Keratinocyte (primary cell): ENCODE measurements at regions not wholly inside any gene's neighbourhood (a gene's known extent, or its start where the extent isn't known, plus 50 kb on each side); places are given as distances from the start of the nearest gene placed in this dataset.

ENCODE experiments used
- DNase-seq: peaks from one replicate; pipeline ENCODE4 v3.0.0-alpha.2; 2011; ENCODE audit warnings: low read depth, missing footprints, low spot score
- FAIRE-seq: peaks from 2 replicates; lab custom pipeline; 2011; peaks lifted over from hg19 to GRCh38; lab: Jason Lieb, UNC
- H2AFZ ChIP-seq: 2 replicates; pipeline ENCODE4 v1.6.0; 2012; ENCODE audit warnings: low read length, control low read depth, inconsistent platforms; ENCODE audit not compliant: control insufficient read depth
- H3K27ac ChIP-seq: 2 replicates; pipeline ENCODE4 v1.5.1; 2011; ENCODE audit warnings: low read length; ENCODE audit not compliant: control insufficient read depth, insufficient read depth
- H3K27me3 ChIP-seq: 3 replicates; pipeline ENCODE4 v1.6.0; 2011; ENCODE audit warnings: low read length; ENCODE audit not compliant: control insufficient read depth, insufficient read depth; ENCODE audit errors: extremely low read depth
- H3K36me3 ChIP-seq, 2 experiments: 2 replicates in 1 of 2; 3 replicates in 1 of 2; pipeline ENCODE4 v1.5.1; 2011; ENCODE audit warnings: low read length in 2 of 2, mild to moderate bottlenecking in 1 of 2; ENCODE audit not compliant: control insufficient read depth in 2 of 2, insufficient read depth in 2 of 2; ENCODE audit errors: extremely low read depth in 1 of 2
- H3K4me1 ChIP-seq: 3 replicates; pipeline ENCODE4 v1.5.1; 2011; ENCODE audit warnings: low read length; ENCODE audit not compliant: control insufficient read depth, insufficient read depth; ENCODE audit errors: extremely low read depth
- H3K4me2 ChIP-seq: 3 replicates; pipeline ENCODE4 v1.6.0; 2011; ENCODE audit warnings: low read depth, low read length; ENCODE audit not compliant: control insufficient read depth, insufficient read depth; ENCODE audit errors: extremely low read depth
- H3K4me3 ChIP-seq, 3 experiments: fragments of 200-600 bp in 1 of 3; sonication (generic) in 1 of 3; 2 replicates in 2 of 3; 3 replicates in 1 of 3; pipeline ENCODE4 v1.5.1; 2011 to 2016; ENCODE audit warnings: low read length in 3 of 3, mild to moderate bottlenecking in 3 of 3, control low read depth in 2 of 3, inconsistent platforms in 1 of 3, low read depth in 1 of 3, mixed read lengths in 1 of 3, mixed run types in 1 of 3, moderate library complexity in 1 of 3; ENCODE audit not compliant: control insufficient read depth in 2 of 3, insufficient read depth in 2 of 3; ENCODE audit errors: extremely low read depth in 1 of 3
- H3K79me2 ChIP-seq: 2 replicates; pipeline ENCODE4 v1.6.0; 2012; ENCODE audit warnings: low read length; ENCODE audit not compliant: control insufficient read depth, insufficient read depth
- H3K9ac ChIP-seq: 3 replicates; pipeline ENCODE4 v1.6.0; 2011; ENCODE audit warnings: low read length; ENCODE audit not compliant: control insufficient read depth, insufficient read depth; ENCODE audit errors: extremely low read depth
- H3K9me1 ChIP-seq: 3 replicates; pipeline ENCODE4 v1.6.0; 2011; ENCODE audit warnings: low read length; ENCODE audit not compliant: control insufficient read depth, insufficient read depth; ENCODE audit errors: extremely low read depth
- H3K9me3 ChIP-seq: 2 replicates; pipeline ENCODE4 v1.5.1; 2012; ENCODE audit warnings: low read depth, low read length; ENCODE audit not compliant: control insufficient read depth
- H4K20me1 ChIP-seq: 3 replicates; pipeline ENCODE4 v1.6.0; 2011; ENCODE audit warnings: low read length; ENCODE audit not compliant: control insufficient read depth, insufficient read depth; ENCODE audit errors: extremely low read depth
- EZH2 ChIP-seq: IDR thresholded peaks from one replicate; pipeline ENCODE4 v1.6.1; 2012; ENCODE audit warnings: inconsistent platforms, mild to moderate bottlenecking, low read length, moderate library complexity
- dilution Hi-C: fragments of 300-500 bp; cut with MboI; formaldehyde crosslinking; loops from one replicate; pipeline ENCODE4 v1.7.0; 2020; ENCODE audit warnings: low sequenced_read_pairs; ENCODE audit not compliant: extremely low pct_ligation_motif_present
- TF ChIP-seq, protein P1 (sequence below), 3 experiments: IDR thresholded peaks in 1 of 3; conservative IDR thresholded peaks in 1 of 3; optimal IDR thresholded peaks in 1 of 3; 2 replicates in 2 of 3; 3 replicates in 1 of 3; pipeline versions ENCODE3 to v1.5.1; 2011; ENCODE audit warnings: low read length in 3 of 3, mild to moderate bottlenecking in 3 of 3, moderate library complexity in 2 of 3, control low read depth in 1 of 3, inconsistent platforms in 1 of 3; ENCODE audit not compliant: insufficient read depth in 2 of 3; ENCODE audit errors: extremely low read depth in 1 of 3

GRCh38 chr5:107805166-107805565 lies 134.4 kb upstream of the EFNA5 start:
- Histone ChIP-seq H3K4me3 (no peak overlapping the region), H3K4me1 (no peaks in the 10 kb centered on the region), H3K27ac (no peak overlapping the region), H3K4me2 (no peak overlapping the region), H4K20me1 (no peaks in the 10 kb centered on the region), H3K79me2 (no peaks in the 10 kb centered on the region), H3K27me3 (no peaks in the 10 kb centered on the region), H3K36me3 (no peaks in the 10 kb centered on the region), H3K9me3 (no peaks in the 10 kb centered on the region), H2AFZ (no peak overlapping the region), H3K9me1 (no peaks in the 10 kb centered on the region), H3K9ac (no peak overlapping the region)
- no peak for TF ChIP-seq EZH2
- TF ChIP-seq, protein P1, sequence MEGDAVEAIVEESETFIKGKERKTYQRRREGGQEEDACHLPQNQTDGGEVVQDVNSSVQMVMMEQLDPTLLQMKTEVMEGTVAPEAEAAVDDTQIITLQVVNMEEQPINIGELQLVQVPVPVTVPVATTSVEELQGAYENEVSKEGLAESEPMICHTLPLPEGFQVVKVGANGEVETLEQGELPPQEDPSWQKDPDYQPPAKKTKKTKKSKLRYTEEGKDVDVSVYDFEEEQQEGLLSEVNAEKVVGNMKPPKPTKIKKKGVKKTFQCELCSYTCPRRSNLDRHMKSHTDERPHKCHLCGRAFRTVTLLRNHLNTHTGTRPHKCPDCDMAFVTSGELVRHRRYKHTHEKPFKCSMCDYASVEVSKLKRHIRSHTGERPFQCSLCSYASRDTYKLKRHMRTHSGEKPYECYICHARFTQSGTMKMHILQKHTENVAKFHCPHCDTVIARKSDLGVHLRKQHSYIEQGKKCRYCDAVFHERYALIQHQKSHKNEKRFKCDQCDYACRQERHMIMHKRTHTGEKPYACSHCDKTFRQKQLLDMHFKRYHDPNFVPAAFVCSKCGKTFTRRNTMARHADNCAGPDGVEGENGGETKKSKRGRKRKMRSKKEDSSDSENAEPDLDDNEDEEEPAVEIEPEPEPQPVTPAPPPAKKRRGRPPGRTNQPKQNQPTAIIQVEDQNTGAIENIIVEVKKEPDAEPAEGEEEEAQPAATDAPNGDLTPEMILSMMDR (optimal IDR thresholded peaks at IDR 0.05 in 1 of 3, IDR thresholded peaks at IDR 0.05 in 1 of 3, conservative IDR thresholded peaks at IDR 0.05 in 1 of 3; ENCODE audit: extremely low read depth in 1 of 3, insufficient read depth in 2 of 3, low read length in 3 of 3) = no peak
- FAIRE-seq = no peak
- dilution Hi-C loops = no loop called here
- DNase-seq = no peak

DNA sequence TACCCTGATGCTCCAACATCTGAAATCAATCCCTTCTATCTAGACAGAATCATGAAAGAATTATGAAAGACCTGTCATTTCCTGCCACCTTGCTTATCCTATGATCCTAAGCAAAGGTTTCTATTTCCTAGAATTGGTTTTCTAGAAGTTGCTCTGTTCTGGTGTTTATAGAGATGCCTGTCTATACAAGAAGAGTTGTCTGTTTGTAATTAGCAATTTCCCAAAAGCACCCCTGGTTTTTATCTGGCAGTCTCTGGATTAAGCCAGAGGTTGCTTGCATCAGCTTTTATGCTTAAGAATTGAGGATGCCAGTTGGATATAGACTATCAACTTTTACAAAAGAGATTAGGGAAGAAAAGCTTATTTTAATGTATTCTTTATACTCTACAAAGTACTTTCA lies 133.0 kb upstream of the EFNA5 start:
- Histone ChIP-seq H3K4me3 (no peak overlapping the region), H3K27me3 (no peaks in the 10 kb centered on the region), H3K4me1 (no peaks in the 10 kb centered on the region), H3K36me3 (no peaks in the 10 kb centered on the region), H3K9me3 (no peaks in the 10 kb centered on the region), H3K27ac (no peak overlapping the region), H3K79me2 (no peaks in the 10 kb centered on the region), H4K20me1 (no peaks in the 10 kb centered on the region), H3K9ac (no peak overlapping the region), H3K9me1 (no peaks in the 10 kb centered on the region), H2AFZ (no peak overlapping the region), H3K4me2 (no peak overlapping the region)
- TF ChIP-seq EZH2 = no peak
- TF ChIP-seq, protein P1 (optimal IDR thresholded peaks at IDR 0.05 in 1 of 3, IDR thresholded peaks at IDR 0.05 in 1 of 3, conservative IDR thresholded peaks at IDR 0.05 in 1 of 3; ENCODE audit: extremely low read depth in 1 of 3, insufficient read depth in 2 of 3, low read length in 3 of 3) = no peak
- dilution Hi-C loops = no loop called here
- FAIRE-seq (no peak), DNase-seq (no peak)
